ENCODE measurements at regions not wholly inside any gene's neighbourhood (a gene's known extent, or its start where the extent isn't known, plus 50 kb on each side); places are given as distances from the start of the nearest gene placed in this dataset.

GRCh38 chr13:24008679-24009078, 111.4 kb upstream of the C1QTNF9B start:
- no peak for DNase-seq (ENCODE audit: low spot score)

DNA sequence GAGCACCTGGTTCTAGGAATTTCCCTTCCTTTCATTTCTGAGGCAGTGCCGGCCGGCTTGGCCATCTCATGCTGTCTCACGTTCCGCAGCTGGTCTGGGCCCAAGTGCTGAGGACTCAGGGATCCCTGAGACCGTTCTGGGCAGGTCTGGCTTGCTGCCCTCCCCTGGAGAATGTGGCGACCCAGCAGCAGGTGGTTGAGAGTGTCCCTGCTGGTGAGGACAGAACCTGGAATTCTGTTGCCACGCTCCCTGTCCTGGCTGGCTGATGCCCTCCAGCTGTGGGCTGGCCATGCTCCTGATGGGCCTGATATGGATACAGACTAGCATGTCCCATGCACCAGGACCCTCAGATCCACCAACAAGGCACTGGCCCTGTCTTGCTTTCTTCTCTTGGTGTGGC, 114.0 kb upstream of the C1QTNF9B start:
- DNase-seq (ENCODE audit: low spot score) = no peak

DNA sequence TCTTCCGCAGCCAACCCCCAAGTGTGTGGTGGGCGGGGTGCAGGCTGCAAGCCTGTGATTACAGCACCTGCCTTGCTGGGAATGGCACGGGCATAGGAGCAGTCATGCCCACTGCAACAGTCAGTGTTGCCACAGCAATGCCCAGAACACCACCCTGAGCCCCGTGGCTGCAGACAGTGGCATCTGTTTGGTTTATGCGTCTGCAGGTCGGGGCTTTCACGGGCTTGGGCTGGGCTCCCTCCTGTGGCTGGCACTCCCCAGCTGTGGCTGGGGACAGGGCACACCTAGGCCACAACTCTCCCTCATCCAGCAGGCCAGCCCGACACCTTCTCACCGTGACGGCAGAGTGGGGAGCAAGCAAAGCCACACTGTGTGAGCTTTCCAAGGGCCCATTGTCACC, 115.3 kb upstream of the C1QTNF9B start:
- no peak for DNase-seq (ENCODE audit: low spot score)

DNA sequence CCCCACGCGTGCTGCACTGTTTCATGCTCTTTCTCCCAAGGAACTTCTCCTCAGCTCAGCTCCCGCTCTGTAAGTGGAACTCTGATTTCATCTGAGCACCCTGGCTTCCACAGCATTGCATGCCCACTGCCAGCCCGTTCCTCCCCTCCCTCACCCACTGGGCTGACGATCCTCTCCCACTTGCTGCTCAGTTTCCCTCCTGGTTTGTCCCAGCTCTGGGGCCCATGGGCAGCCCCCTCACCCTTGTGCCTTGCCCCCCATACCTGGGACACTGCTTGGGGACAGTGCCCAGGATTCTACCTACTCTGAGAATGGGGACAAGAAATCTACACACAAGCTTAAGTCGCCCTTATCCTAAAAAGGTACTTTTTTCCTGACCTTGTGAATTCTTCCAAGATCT, 115.9 kb upstream of the C1QTNF9B start:
- DNase-seq (ENCODE audit: low spot score) = no peak

DNA sequence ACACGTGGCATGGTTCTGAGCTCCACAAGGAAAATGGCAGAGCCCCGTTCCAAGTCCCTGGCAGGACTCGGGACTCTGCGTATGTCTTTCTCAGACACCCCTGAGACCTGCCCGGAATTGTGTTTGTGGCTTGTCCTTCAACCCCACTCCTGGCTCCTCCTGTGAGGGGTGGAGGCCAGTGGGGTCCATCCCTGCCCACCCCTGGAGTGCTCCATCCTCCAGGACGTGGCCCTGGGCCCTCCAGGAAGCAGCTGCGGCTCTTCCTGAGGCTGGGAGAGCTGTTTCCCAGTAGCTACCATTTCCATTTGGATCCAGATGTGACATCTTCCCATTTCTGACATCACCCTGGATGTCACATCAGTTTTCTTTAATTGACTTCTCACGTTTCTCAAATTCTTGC, 118.7 kb upstream of the C1QTNF9B start:
- no peak for DNase-seq (ENCODE audit: low spot score)

DNA sequence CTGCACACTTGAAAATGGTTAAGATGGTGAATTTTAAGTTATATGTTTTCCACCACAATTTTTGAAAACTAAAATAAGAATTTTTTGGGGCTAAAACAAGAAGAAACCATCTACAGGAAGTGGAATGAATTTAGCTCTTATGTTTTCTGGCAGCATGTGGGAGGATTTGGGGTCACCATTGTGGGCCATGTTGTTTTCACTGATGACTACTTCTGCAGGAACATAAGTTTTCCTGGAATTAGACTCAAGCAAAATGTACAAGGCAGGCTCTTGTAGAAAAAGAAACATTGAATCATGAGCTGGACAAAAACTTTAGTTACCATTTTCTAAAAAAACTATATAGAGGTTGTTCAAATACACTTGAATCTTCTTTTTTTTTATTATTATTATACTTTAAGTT, 125.3 kb upstream of the C1QTNF9B start:
- DNase-seq (ENCODE audit: low spot score) = no peak

DNA sequence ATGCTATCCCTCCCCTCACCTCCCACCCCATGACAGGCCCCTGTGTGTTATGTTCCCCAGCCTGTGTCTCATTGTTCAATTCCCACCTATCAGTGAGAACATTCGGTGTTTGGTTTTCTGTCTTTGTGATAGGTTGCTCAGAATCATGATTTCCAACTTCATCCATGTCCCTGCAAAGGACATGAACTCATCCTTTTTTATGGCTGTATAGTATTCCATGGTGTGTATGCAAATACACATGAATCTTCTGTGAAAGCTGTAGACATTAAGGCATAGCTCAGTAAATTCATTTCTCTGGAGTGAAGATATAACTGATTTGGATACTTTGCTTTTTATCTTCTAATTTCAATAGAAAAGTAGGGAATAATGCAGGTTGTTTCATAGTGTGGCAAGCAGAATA, 125.8 kb upstream of the C1QTNF9B start:
- DNase-seq (ENCODE audit: low spot score) = no peak

GRCh38 chr13:24027494-24027893, 130.2 kb upstream of the C1QTNF9B start:
- DNase-seq (ENCODE audit: low spot score) = no peak

GRCh38 chr13:24032252-24032651, 128.3 kb upstream of the SPATA13 start:
- no peak for DNase-seq (ENCODE audit: low spot score)

GRCh38 chr13:24032674-24033073, 127.8 kb upstream of the SPATA13 start:
- DNase-seq (ENCODE audit: low spot score) = no peak

- DNase-seq (ENCODE audit: low spot score) = no peak
Measured at GRCh38 chr13:24033527-24034302, 126.8 kb upstream of the SPATA13 start.

DNA sequence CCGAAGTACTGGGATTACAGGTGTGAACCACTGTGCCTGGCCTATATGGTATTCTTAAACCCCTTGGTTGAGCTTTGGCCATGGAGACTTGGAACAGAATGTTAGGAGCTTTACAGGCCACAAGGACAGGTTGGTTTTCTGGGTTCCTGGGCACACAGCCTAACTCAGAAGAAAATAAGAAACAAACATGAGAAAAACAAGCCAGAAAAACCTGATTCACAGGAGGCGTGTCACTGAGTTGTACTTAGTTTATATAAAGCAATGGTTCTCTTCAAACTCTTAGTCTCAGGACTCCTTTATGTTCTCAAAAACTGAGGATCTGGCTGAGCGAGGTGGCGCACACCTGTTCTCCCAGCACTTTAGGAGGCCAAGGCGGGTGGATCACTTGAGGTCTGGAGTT, 125.1 kb upstream of the SPATA13 start:
- DNase-seq (ENCODE audit: low spot score) = no peak

GRCh38 chr13:24036115-24036514, 124.4 kb upstream of the SPATA13 start:
- no peak for DNase-seq (ENCODE audit: low spot score)

GRCh38 chr13:24038405-24038804, 122.1 kb upstream of the SPATA13 start:
- no peak for DNase-seq (ENCODE audit: low spot score)

GRCh38 chr13:24038841-24039330, 121.6 kb upstream of the SPATA13 start:
- DNase-seq (ENCODE audit: low spot score) = no peak

GRCh38 chr13:24039621-24040475, 120.7 kb upstream of the SPATA13 start:
- no peak for DNase-seq (ENCODE audit: low spot score)

DNA sequence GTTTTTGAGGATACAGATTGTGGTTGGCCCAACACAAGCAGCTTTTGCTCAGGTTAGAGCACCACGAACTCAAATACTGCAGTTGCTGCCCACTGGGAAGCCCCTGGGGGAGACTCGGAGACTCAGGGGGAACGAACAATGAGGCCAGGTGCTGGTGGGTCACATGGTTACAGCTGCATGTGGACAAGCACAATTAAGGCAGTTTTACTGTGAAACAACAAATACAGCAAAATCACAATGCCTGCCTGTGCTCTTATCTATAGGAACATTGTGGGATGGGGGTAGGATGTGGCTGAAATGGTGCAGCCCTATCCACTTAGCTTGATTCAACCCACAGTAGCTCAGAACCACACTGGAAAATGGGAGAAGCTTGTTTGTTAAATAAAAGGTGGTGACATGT, 119.7 kb upstream of the SPATA13 start:
- no peak for DNase-seq (ENCODE audit: low spot score)

DNA sequence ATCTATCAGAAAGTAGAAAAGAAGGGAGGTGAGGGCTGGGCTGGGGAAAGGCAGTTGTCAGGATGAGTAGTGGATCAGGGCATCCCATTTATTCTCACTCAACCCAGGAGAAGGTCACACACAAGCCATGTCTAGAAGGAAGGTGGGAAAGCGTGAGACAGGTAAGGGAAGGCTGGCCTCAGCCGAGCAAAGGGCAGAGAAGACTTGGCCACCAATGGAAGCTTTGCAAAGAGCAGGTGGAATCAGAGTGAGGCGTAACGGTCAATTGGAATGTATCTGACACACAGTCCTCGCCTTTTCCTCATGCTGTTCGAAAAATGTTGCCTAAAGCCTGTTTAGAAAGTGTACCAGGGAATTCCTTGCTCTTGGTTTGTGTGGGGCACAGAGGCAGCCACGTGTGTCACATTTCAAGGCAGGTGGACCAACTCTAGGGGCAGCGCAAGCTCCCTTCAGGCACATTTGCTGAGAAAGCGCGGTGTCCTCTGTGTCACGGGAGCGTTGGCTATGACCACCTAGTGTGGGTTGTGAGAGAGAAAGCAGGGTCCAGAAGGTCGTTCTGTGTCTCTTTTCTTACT, 118.8 kb upstream of the SPATA13 start:
- DNase-seq (ENCODE audit: low spot score) = no peak

DNA sequence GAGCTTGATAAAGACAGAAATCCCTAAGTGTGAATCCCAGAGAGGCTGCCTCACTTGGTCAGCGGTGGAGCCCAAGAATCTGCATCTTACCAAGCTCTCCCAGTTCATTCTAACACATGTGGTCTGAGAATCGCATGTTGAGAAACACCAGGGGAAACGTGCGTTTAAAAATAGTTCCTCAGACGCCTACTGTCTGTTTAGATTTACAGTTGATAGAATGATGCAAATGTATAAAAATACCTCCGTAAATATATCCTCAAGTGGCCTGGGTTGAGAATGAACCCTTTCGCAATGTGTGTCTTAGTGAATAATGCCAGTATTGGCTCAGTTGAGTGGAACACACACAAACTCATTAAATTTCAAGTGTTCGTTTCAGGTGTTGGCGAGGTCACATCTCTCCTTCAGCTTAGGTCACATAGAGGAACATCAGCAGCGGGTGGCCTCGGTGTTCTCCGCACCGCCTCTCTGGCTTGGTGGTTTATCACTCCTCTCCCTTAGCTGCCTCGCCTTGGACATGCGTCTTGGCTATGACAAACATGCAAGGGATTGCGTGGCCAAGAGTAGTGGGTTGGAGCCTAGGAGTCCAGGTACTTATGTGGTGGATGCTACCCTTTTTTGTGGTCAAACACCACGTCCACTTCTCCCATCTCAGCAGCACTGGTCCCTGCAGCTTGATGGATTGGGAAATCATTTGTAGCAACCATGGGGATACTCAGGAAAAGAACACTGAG, 117.6 kb upstream of the SPATA13 start:
- no peak for DNase-seq (ENCODE audit: low spot score)

GRCh38 chr13:24043590-24044350, 116.8 kb upstream of the SPATA13 start:
- DNase-seq (ENCODE audit: low spot score) = no peak

- no peak for DNase-seq (ENCODE audit: low spot score)
Measured at GRCh38 chr13:24045597-24045996, 114.9 kb upstream of the SPATA13 start.

All from cerebellar cortex (tissue), 1 donor.